DND-41 (cell line): ENCODE measurements at regions not wholly inside any gene's neighbourhood (a gene's known extent, or its start where the extent isn't known, plus 50 kb on each side); places are given as distances from the start of the nearest gene placed in this dataset.

Source experiments
- ATAC-seq: fragments of 200-7000 bp; cut with Tn5 transposase; 3 replicates; pipeline ENCODE4 v1.9.1; 2021; ENCODE audit warnings: low read depth; ENCODE audit not compliant: insufficient read depth
- DNase-seq: peaks from one replicate; pipeline ENCODE4 v3.0.0-alpha.2; 2020
- H2AFZ ChIP-seq: 2 replicates; pipeline ENCODE4 v1.6.0; 2012; ENCODE audit warnings: low read depth, low read length
- H3K27ac ChIP-seq: 2 replicates; pipeline ENCODE4 v1.5.1; 2012; ENCODE audit warnings: low read length, inconsistent platforms
- H3K27me3 ChIP-seq: fragments of 200-600 bp; sonication (generic); 2 replicates; pipeline ENCODE4 v1.6.0; 2012; ENCODE audit warnings: low read length, mild to moderate bottlenecking, inconsistent platforms; ENCODE audit not compliant: insufficient read depth, poor library complexity
- H3K36me3 ChIP-seq: 2 replicates; pipeline ENCODE4 v1.5.1; 2012; ENCODE audit warnings: low read length, inconsistent platforms; ENCODE audit not compliant: insufficient read depth
- H3K4me1 ChIP-seq: 2 replicates; pipeline ENCODE4 v1.5.1; 2012; ENCODE audit warnings: mild to moderate bottlenecking, low read length; ENCODE audit not compliant: insufficient read depth
- H3K4me2 ChIP-seq: 2 replicates; pipeline ENCODE4 v1.6.0; 2012; ENCODE audit warnings: mild to moderate bottlenecking, moderate library complexity, low read length, inconsistent platforms; ENCODE audit not compliant: insufficient read depth
- H3K4me3 ChIP-seq, 2 experiments: fragments of 200-600 bp in 1 of 2; shearing (Covaris generic) in 1 of 2; 2 replicates each; pipeline ENCODE4 v1.5.1; 2012 to 2016; ENCODE audit warnings: inconsistent platforms in 2 of 2, low read length in 2 of 2, mild to moderate bottlenecking in 2 of 2, low read depth in 1 of 2, moderate library complexity in 1 of 2
- H3K79me2 ChIP-seq: 2 replicates; pipeline ENCODE4 v1.6.0; 2012; ENCODE audit warnings: low read length, inconsistent platforms; ENCODE audit not compliant: insufficient read depth
- H3K9ac ChIP-seq: 2 replicates; pipeline ENCODE4 v1.6.0; 2012; ENCODE audit warnings: low read depth, mild to moderate bottlenecking, inconsistent platforms, low read length, moderate library complexity
- H3K9me3 ChIP-seq: 2 replicates; pipeline ENCODE4 v1.5.1; 2012; ENCODE audit warnings: low read length, moderate library complexity, mild to moderate bottlenecking, inconsistent platforms; ENCODE audit not compliant: insufficient read depth, severe bottlenecking
- H4K20me1 ChIP-seq: 2 replicates; pipeline ENCODE4 v1.6.0; 2012; ENCODE audit warnings: low read length; ENCODE audit not compliant: insufficient read depth
- EZH2 ChIP-seq: IDR thresholded peaks from 3 replicates; pipeline ENCODE4 v1.6.1; 2012; ENCODE audit warnings: borderline replicate concordance, low read depth, mild to moderate bottlenecking, moderate library complexity, low read length, inconsistent platforms; ENCODE audit not compliant: severe bottlenecking
- TF ChIP-seq, protein P1 (sequence below): IDR thresholded peaks from 2 replicates; pipeline ENCODE4 v1.5.1; 2012; ENCODE audit warnings: borderline replicate concordance, low read length, moderate library complexity, mild to moderate bottlenecking; ENCODE audit not compliant: poor library complexity, severe bottlenecking; ENCODE audit errors: extremely low read depth

DNA sequence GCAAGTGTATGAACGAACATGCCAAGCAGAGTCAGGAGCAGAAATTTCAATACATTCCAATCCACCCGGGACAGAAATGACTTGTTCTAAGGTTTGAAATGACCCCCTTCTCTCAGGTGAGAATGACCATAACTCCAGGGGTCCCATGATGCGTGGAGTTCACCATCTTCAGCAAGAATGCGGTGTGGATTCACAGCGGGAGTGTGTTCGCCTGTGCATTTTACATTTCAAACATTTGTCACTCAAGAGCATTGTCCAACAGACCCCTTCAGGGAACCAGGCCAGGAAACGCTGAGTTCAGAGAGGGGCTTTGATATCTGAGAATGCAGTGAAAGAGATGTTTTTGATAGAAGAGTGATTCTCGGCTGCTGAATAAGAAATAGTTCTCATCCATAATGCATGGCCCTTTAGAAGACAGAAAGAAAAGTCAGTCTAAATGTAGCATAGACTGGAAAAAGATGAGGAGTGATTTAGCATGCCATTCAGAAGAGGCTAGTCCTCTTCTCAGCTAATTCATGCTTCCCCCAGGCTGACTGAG, 200.3 kb upstream of the KCNG1 start:
- no peak for ATAC-seq
- DNase-seq: no peak
- H3K27me3 ChIP-seq: peaks cover 10% of the 10 kb centered on the region
- no peaks in the 10 kb centered on the region for H3K79me2 ChIP-seq
- no peak overlapping the region for H3K4me3 ChIP-seq
- H3K9ac ChIP-seq: no peak overlapping the region
- TF ChIP-seq, protein P1, sequence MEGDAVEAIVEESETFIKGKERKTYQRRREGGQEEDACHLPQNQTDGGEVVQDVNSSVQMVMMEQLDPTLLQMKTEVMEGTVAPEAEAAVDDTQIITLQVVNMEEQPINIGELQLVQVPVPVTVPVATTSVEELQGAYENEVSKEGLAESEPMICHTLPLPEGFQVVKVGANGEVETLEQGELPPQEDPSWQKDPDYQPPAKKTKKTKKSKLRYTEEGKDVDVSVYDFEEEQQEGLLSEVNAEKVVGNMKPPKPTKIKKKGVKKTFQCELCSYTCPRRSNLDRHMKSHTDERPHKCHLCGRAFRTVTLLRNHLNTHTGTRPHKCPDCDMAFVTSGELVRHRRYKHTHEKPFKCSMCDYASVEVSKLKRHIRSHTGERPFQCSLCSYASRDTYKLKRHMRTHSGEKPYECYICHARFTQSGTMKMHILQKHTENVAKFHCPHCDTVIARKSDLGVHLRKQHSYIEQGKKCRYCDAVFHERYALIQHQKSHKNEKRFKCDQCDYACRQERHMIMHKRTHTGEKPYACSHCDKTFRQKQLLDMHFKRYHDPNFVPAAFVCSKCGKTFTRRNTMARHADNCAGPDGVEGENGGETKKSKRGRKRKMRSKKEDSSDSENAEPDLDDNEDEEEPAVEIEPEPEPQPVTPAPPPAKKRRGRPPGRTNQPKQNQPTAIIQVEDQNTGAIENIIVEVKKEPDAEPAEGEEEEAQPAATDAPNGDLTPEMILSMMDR: no peak
- no peak for TF ChIP-seq EZH2
- H2AFZ ChIP-seq: no peak overlapping the region
- no peak overlapping the region for H3K27ac ChIP-seq
- H3K9me3 ChIP-seq: no peaks in the 10 kb centered on the region
- H3K4me2 ChIP-seq: no peak overlapping the region
- no peaks in the 10 kb centered on the region for H3K4me1 ChIP-seq
- H4K20me1 ChIP-seq: no peaks in the 10 kb centered on the region
- H3K36me3 ChIP-seq: no peaks in the 10 kb centered on the region

DNA sequence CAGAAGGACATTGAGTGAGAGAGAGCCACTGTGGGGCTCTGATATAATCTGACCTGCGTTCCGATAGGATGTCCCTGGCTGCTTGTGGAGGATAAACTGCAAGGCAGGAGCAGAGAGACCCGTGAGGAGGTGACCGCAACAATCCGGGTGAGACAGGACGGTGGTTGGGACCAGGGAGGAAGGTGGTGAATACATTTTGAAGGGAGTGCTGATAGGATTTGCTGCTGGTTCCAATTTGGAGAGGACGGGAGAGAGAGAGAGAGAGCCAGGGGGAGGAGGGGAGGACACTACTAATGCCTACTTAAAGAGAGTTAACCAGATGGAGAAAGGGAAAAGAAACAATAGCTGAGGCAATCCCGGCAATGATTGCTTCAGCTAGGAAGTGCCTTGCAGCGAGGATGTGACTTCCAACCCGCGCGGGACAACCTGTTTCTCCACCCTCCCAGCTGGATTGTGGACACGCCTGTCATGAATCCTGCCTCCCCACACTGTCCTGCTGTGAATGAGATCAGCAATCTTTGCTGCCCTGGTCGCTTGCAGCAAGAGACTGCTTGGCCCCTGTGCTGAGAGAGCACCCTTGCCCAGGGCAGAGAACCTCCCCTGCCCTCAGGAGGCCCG, 199.0 kb upstream of the KCNG1 start:
- Histone ChIP-seq H3K79me2 (no peaks in the 10 kb centered on the region), H4K20me1 (no peaks in the 10 kb centered on the region), H3K9ac (no peak overlapping the region), H2AFZ (no peak overlapping the region), H3K4me1 (no peaks in the 10 kb centered on the region), H3K27me3 (peaks cover 10% of the 10 kb centered on the region), H3K36me3 (no peaks in the 10 kb centered on the region), H3K27ac (no peak overlapping the region), H3K4me2 (no peak overlapping the region), H3K4me3 (no peak overlapping the region), H3K9me3 (peaks cover 11% of the 10 kb centered on the region)
- DNase-seq: no peak
- ATAC-seq: no peak
- TF ChIP-seq, protein P1: no peak
- TF ChIP-seq EZH2: no peak

DNA sequence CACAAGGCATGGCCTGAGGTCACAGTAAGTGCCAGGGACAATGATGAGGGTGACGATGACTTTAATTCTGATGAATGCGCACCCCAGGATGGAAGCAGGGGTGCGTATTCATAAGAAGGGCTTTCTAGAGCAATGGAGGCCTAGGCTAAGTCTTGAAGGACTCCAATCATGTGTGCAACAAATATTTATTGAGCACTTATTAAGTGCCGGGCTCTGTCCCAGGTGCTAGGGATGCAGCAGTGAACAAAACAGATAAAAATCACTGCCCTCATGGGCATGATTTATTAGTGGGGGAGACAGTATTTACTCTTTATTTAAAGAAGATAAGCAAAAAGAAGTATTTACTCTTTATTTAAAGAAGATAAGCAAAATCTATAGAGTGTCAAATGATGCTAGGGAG, 198.2 kb upstream of the KCNG1 start:
- Histone ChIP-seq H2AFZ (no peak overlapping the region), H3K9me3 (peaks cover 17% of the 10 kb centered on the region), H3K79me2 (no peaks in the 10 kb centered on the region), H3K4me2 (no peak overlapping the region), H3K4me1 (no peaks in the 10 kb centered on the region), H3K27ac (no peak overlapping the region), H3K4me3 (no peak overlapping the region), H3K9ac (no peak overlapping the region), H4K20me1 (no peaks in the 10 kb centered on the region), H3K36me3 (no peaks in the 10 kb centered on the region), H3K27me3 (peaks cover 10% of the 10 kb centered on the region)
- ATAC-seq: no peak
- no peak for DNase-seq
- TF ChIP-seq EZH2: no peak
- TF ChIP-seq, protein P1: no peak

DNA sequence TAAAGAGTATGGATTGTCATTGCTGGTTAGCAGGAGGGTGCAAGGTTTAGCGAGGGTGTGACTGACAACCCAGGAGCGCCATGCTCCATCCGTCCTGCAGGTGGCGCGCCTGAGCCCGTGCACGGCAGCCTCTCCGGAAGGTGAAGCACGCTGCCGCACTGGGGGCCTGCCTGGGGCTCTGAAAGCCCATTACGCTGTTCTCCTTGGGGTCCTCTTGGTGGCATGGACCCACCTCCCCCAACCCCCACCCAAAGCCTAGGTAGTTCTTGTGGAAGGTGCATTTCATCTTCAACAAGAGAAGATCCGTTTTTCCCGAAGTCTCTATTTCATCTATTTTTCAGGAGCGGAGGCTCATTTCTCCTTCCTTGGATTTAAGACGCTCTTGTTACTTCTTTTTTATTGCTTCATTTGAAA, 197.4 kb upstream of the KCNG1 start:
- Histone ChIP-seq H3K9me3 (peaks cover 19% of the 10 kb centered on the region), H3K4me3 (no peak overlapping the region), H3K4me1 (no peaks in the 10 kb centered on the region), H3K27me3 (peaks cover 10% of the 10 kb centered on the region), H2AFZ (no peak overlapping the region), H3K79me2 (no peaks in the 10 kb centered on the region), H3K36me3 (no peaks in the 10 kb centered on the region), H3K9ac (no peak overlapping the region), H3K4me2 (no peak overlapping the region), H3K27ac (no peak overlapping the region), H4K20me1 (no peaks in the 10 kb centered on the region)
- no peak for ATAC-seq
- TF ChIP-seq, protein P1: peak; percentile 85
- TF ChIP-seq EZH2: no peak
- peak; percentile 33 for DNase-seq
